H7 (cell line): ENCODE measurements at regions not wholly inside any gene's neighbourhood (a gene's known extent, or its start where the extent isn't known, plus 50 kb on each side); places are given as distances from the start of the nearest gene placed in this dataset.

Experiments
- DNase-seq: peaks from one replicate; pipeline ENCODE4 v3.0.0; 2012
- H3K27me3 ChIP-seq: 2 replicates; pipeline ENCODE4 v1.6.0; 2011; ENCODE audit warnings: mild to moderate bottlenecking, low read length; ENCODE audit not compliant: control insufficient read depth, insufficient read depth
- H3K36me3 ChIP-seq: replicated peaks from 2 replicates; pipeline ENCODE4 v1.5.1; 2011; ENCODE audit warnings: low read length; ENCODE audit not compliant: control insufficient read depth, insufficient read depth
- H3K4me3 ChIP-seq: 2 replicates; pipeline ENCODE4 v1.5.1; 2011; ENCODE audit warnings: low read depth, mild to moderate bottlenecking, control low read depth, low read length, moderate library complexity; ENCODE audit not compliant: insufficient read depth

DNA sequence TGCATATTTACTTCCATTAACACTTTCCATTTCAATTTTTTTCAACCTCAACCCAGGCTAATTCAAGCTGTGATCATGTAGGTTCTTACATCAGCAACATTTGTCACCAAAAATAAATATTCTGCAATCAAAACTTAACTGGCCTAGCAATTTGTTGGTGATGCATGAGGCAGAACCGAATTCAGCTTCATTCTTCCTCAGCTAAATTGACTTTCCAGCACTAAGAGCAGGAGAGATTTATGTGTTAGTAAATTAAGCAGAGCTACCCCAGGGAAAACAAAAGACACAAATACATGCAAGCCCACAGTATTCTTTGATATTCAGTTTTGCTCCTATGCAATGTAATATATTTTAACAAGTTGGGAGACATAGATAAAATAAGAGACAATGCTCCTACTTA, 208.7 kb upstream of the NDST3 start:
- peaks cover 1% of the 10 kb centered on the region; the same call in 1 of the 2 replicates for H3K27me3 ChIP-seq
- no peak for DNase-seq
- no peak overlapping the region for H3K4me3 ChIP-seq
- no peaks in the 10 kb centered on the region for H3K36me3 ChIP-seq

- Histone ChIP-seq H3K36me3 (no peaks in the 10 kb centered on the region), H3K4me3 (no peak overlapping the region), H3K27me3 (no peaks in the 10 kb centered on the region)
- DNase-seq = peak; percentile 13
These were observed 203.1 kb upstream of the NDST3 start for GRCh38 chr4:117831060-117831683.

DNA sequence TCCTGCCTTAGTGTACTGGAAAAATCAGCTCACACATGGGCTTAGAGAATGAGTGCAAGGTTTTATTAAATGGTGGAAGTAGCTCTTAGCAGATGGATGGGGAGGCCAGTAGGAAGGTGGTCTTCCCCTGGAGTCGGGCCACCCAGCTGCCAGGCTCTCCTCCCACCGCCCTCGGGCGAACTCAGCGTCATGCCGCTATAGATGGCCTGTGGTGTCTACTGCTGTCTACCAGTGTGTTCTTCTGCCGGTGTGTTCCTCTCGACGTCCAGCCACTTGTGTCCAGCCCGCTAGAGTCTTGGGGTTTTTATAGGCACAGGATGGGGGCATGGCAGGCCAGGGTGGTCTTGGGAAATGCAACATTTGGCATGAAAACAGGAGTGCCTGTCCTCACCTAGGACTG, 198.7 kb upstream of the NDST3 start:
- H3K4me3 ChIP-seq = no peak overlapping the region
- no peaks in the 10 kb centered on the region for H3K27me3 ChIP-seq
- no peaks in the 10 kb centered on the region for H3K36me3 ChIP-seq
- no peak for DNase-seq

DNA sequence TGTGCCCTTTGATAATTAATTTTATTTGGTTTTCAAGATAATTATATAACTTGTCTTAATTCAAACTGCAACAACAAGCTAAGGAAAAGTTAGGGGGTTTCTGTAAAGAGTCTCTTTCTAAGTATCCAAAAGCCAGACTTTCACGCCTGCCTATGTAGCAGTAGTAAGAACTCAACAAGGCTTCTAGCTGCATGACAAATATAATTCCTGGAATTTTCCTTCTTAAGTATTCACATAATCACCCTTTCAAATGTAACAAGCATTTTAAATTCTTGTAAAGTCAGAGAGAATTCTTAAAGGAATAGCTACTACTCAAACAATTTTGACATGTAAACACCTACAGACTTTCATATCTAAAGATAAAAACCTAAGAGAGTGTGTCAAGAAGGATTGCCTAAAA, 189.7 kb upstream of the NDST3 start:
- H3K36me3 ChIP-seq = no peaks in the 10 kb centered on the region
- DNase-seq = no peak
- no peak overlapping the region for H3K4me3 ChIP-seq
- no peaks in the 10 kb centered on the region for H3K27me3 ChIP-seq

DNA sequence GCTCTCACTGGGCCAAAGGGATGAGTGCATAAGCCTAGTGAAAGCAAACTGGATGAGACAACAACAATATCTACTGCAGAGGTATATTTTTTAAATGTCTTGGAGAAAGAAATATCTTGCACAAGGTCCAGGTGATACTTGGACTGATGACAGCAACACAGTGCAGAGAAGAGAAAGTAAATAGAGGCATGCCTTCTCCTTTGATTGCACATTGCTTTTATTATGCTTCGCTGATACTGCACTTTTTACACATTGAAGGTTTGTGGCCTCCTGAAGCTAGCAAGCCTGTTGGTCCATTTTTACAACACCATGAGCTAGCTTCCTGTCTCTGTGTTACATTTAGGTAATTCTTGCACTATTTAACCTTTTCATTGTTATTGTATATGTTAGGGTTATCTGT, 189.0 kb upstream of the NDST3 start:
- no peak for DNase-seq
- Histone ChIP-seq H3K27me3 (no peaks in the 10 kb centered on the region), H3K4me3 (no peak overlapping the region), H3K36me3 (no peaks in the 10 kb centered on the region)

DNA sequence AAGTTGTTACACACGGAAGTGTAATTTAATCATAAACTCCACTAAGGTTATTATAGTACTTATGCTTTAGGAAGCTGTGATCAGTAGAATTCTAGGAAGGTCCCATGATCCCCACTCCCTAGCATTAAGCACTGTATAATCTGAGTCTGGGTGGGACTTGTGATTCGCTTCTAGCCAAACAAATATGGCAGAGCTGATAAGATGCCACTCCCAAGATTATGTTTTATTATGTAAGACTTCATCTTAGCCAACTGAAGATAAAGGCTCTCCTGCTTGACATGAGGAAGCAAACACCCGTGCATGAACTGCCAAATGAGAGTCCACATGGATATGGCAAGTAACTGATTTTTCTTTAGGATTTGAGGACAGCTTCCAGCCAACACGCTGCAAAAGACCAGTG, 186.4 kb upstream of the NDST3 start:
- H3K27me3 ChIP-seq = no peaks in the 10 kb centered on the region
- no peak for DNase-seq
- no peaks in the 10 kb centered on the region for H3K36me3 ChIP-seq
- no peak overlapping the region for H3K4me3 ChIP-seq

DNA sequence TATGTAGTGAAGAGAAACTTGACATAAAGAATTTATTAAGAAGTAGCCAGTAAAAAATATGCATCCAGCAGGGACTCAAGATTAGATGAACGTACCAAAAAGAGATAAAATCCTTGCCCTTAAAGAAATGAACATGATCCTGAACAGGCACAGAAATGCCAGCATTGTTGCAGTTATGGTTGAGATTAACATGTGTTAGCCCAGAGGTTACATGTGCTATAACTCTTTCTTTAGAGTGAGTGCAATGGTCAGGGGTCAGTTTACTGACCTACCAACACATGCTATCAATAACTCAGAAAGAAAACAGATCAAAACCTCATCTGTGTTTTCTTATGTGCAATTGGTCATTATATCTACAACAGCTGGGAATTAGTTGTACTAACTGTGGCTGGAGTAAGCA, 166.1 kb upstream of the NDST3 start:
- H3K27me3 ChIP-seq = no peaks in the 10 kb centered on the region
- no peak overlapping the region for H3K4me3 ChIP-seq
- DNase-seq = no peak
- H3K36me3 ChIP-seq = no peaks in the 10 kb centered on the region

DNA sequence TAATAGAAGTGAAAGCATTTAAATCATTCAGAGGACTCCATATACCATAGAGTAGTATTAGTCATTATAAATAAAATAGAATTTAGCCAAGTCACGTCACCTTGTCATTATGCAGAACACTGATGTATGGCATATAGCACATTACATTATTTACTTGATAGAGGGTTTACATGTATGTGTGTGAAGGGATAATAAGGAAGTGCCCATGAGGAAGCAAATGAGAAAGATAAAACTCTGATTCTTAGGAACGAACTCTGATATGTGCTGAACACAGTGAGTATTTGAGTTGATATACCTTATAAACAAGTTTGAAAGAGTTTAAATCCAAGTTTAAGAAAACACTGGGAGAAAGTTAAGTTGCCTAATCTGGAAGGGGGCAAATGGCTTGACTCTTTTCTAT, 160.5 kb upstream of the NDST3 start:
- Histone ChIP-seq H3K36me3 (no peaks in the 10 kb centered on the region), H3K27me3 (no peaks in the 10 kb centered on the region), H3K4me3 (no peak overlapping the region)
- DNase-seq = no peak

DNA sequence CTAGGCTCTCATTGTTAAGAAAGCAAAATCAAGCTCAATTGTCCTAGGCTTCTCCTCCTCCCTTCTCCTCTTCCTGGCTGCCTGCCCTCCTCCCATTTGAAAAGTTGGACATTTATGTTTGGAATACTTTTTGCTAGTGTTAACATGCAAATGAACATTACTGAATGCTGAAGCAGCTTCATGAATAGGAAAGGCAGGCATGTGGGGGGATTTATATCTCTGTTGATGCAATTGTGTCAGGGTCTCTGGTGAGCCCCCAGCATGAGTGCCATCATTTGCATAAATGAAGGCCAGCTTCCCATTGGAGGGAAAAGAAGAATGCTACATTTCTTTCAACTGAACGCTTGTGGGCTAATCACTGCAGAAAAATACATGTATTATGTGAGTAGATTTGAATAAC, 160.1 kb upstream of the NDST3 start:
- DNase-seq = no peak
- Histone ChIP-seq H3K36me3 (no peaks in the 10 kb centered on the region), H3K4me3 (no peak overlapping the region), H3K27me3 (no peaks in the 10 kb centered on the region)

DNA sequence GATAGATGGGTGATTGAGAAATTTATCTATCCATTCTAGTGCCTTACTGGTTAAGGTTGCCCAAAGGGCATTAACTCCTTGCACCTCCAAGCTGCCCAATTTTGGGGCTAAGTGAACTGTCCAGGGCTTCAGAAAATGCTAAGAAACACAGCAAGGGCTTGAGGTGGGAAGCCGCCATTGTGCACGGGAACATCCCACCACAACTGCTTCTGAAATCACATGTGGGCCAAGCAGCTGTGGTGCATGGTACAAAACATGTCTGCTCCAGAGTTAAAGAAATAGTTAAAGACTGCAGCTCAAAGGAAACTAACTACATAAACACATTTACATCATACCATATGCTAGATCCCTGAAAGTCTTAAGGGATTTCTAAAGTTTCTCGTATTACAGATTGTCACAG, 144.3 kb upstream of the NDST3 start:
- Histone ChIP-seq H3K36me3 (no peaks in the 10 kb centered on the region), H3K4me3 (no peak overlapping the region), H3K27me3 (no peaks in the 10 kb centered on the region; the same call in 1 of the 2 replicates)
- DNase-seq = no peak

DNA sequence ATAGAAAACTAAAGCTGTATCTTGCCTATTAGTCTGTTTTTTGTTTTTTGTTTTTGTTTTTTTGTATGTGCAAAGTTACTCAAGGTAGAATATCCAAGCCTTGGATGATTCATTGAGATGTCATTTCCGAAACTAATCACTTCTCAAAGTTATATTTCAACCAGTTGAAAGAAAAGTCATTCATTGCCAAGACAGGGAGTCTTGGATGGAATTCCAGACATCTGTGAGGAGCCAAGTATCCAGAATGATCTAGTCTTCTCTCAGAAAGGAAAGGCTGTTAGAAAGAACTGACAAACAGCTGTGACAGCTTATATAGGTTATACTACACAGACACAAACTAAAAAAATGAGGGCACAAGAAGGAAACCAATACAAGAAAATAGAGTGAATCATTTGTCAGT, 141.1 kb upstream of the NDST3 start:
- H3K27me3 ChIP-seq = no peaks in the 10 kb centered on the region; the same call in 1 of the 2 replicates
- no peaks in the 10 kb centered on the region for H3K36me3 ChIP-seq
- DNase-seq = no peak
- H3K4me3 ChIP-seq = no peak overlapping the region

DNA sequence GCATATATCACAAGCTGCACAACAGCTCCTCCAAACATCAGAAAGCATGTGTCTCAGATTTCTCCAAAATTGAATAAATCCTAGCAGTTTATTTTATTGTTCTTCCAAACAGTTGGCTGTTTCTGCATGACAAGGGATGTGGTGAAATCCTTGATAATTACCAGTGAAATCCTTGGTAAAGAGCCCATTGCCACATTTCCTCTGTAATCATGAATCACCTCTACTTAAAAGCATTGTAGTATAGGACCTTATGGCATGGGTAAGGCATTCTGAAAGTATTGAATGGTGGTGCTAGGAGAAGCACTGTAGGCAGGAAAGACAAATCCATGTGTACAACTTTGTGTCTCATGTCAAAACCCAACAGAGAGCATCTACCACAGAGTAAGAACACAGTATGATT, 135.8 kb upstream of the NDST3 start:
- Histone ChIP-seq H3K27me3 (no peaks in the 10 kb centered on the region), H3K36me3 (no peaks in the 10 kb centered on the region), H3K4me3 (no peak overlapping the region)
- no peak for DNase-seq

GRCh38 chr4:117900832-117901231, 133.5 kb upstream of the NDST3 start:
- Histone ChIP-seq H3K4me3 (no peak overlapping the region), H3K36me3 (no peaks in the 10 kb centered on the region), H3K27me3 (no peaks in the 10 kb centered on the region)
- no peak for DNase-seq

DNA sequence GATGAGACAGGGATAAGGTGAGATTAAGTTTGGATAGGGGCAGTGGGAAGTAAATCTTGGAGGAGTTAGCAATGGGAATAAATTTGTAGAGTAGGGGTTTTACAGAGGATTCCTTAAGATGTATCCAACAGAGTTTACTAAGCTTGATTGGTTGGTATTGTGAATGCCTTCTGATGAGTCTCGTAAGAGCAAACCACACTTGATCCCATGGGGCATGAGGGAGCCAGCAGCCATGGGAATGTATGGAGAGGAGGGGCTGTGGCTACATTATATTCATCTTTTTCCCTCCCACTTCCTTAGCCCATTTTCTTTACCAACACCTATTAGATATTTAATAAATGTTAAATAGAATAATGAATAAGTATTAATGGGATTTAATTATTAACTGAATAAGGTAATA, 126.6 kb upstream of the NDST3 start:
- Histone ChIP-seq H3K4me3 (no peak overlapping the region), H3K27me3 (no peaks in the 10 kb centered on the region), H3K36me3 (no peaks in the 10 kb centered on the region)
- no peak for DNase-seq

DNA sequence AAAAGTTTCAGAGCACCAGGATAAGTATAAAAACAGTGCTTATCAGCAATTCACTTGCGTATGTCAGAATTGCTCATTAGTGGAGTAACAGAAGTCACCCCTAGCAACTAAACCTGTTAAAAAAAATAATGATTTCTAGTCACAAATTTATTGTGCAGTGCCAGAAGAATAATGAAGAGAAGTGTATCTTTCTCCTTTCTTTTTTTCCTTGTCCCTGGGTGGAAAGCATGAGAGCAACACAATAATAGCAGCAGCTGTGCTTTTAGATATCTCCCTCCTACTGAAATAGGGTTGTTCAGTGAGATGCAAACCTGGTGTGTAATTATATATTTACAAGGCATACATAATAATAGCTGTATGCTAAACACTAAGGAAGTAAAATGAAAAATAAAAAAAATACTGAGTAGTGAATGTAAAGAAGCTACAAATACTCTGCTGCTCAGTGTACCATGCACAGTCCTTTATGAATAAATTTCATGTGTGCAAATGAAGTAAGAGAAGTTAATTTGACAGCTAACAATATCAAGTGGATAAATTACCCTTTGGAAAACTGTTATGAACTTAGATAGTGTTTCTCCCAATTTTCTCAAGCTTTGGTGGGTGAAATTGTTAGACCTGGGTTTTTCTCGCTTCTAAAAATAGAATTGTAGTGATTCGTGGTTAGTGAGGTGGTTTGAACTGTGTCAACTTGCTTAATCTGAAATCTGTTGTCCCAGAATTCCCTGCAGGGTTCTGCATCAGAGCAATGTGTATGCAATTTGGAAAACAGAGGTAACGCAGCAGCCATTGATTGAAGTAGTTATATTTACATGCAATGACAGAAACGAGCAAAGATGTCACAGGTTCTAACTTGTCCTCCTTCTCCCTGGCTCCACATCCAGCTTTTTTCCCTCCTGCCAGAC, 125.7 kb upstream of the NDST3 start:
- Histone ChIP-seq H3K27me3 (no peaks in the 10 kb centered on the region), H3K4me3 (no peak overlapping the region), H3K36me3 (no peaks in the 10 kb centered on the region)
- no peak for DNase-seq
